ENCODE measurements at regions not wholly inside any gene's neighbourhood (a gene's known extent, or its start where the extent isn't known, plus 50 kb on each side); places are given as distances from the start of the nearest gene placed in this dataset.

- no peaks in the 10 kb centered on the region for H3K27me3 ChIP-seq (ENCODE audit: control insufficient read depth in 1 of 2, insufficient read depth in 2 of 2, low read length in 2 of 2)
- no peaks in the 10 kb centered on the region for H3K9me3 ChIP-seq (ENCODE audit: control insufficient read depth in 2 of 2, low read length in 2 of 2)
- no peaks in the 10 kb centered on the region for H3K36me3 ChIP-seq (ENCODE audit: control insufficient read depth in 2 of 2, insufficient read depth in 2 of 2, low read length in 2 of 2)
- H3K4me1 ChIP-seq (ENCODE audit: control insufficient read depth, insufficient read depth, low read length): no peaks in the 10 kb centered on the region
- H3K4me3 ChIP-seq (ENCODE audit: low read length in 2 of 2): no peak overlapping the region
- H3K9ac ChIP-seq (ENCODE audit: low read length in 2 of 2): no peak overlapping the region
- no peak overlapping the region for H3K27ac ChIP-seq (ENCODE audit: low read length)
Observed at GRCh38 chr9:20030221-20030620, 241.4 kb upstream of the SLC24A2 start.

- H3K27ac ChIP-seq (ENCODE audit: low read length): no peak overlapping the region
- no peaks in the 10 kb centered on the region for H3K9me3 ChIP-seq (ENCODE audit: control insufficient read depth in 2 of 2, low read length in 2 of 2)
- H3K36me3 ChIP-seq (ENCODE audit: control insufficient read depth in 2 of 2, insufficient read depth in 2 of 2, low read length in 2 of 2): no peaks in the 10 kb centered on the region
- H3K27me3 ChIP-seq (ENCODE audit: control insufficient read depth in 1 of 2, insufficient read depth in 2 of 2, low read length in 2 of 2): no peaks in the 10 kb centered on the region
- no peak overlapping the region for H3K9ac ChIP-seq (ENCODE audit: low read length in 2 of 2)
- H3K4me1 ChIP-seq (ENCODE audit: control insufficient read depth, insufficient read depth, low read length): no peaks in the 10 kb centered on the region
- no peak overlapping the region for H3K4me3 ChIP-seq (ENCODE audit: low read length in 2 of 2)
Observed at GRCh38 chr9:20028849-20029231, 240.0 kb upstream of the SLC24A2 start.

- H3K27ac ChIP-seq (ENCODE audit: low read length): no peak overlapping the region
- H3K4me3 ChIP-seq (ENCODE audit: low read length in 2 of 2): no peak overlapping the region
- H3K4me1 ChIP-seq (ENCODE audit: control insufficient read depth, insufficient read depth, low read length): no peaks in the 10 kb centered on the region
- H3K9ac ChIP-seq (ENCODE audit: low read length in 2 of 2): no peak overlapping the region
- H3K9me3 ChIP-seq (ENCODE audit: control insufficient read depth in 2 of 2, low read length in 2 of 2): no peaks in the 10 kb centered on the region
- H3K27me3 ChIP-seq (ENCODE audit: control insufficient read depth in 1 of 2, insufficient read depth in 2 of 2, low read length in 2 of 2): no peaks in the 10 kb centered on the region
- no peaks in the 10 kb centered on the region for H3K36me3 ChIP-seq (ENCODE audit: control insufficient read depth in 2 of 2, insufficient read depth in 2 of 2, low read length in 2 of 2)
Observed at GRCh38 chr9:20028192-20028848, 239.5 kb upstream of the SLC24A2 start.

- H3K9me3 ChIP-seq (ENCODE audit: control insufficient read depth in 2 of 2, low read length in 2 of 2): no peaks in the 10 kb centered on the region
- H3K27me3 ChIP-seq (ENCODE audit: control insufficient read depth in 1 of 2, insufficient read depth in 2 of 2, low read length in 2 of 2): no peaks in the 10 kb centered on the region
- H3K4me1 ChIP-seq (ENCODE audit: control insufficient read depth, insufficient read depth, low read length): no peaks in the 10 kb centered on the region
- H3K4me3 ChIP-seq (ENCODE audit: low read length in 2 of 2): no peak overlapping the region
- H3K9ac ChIP-seq (ENCODE audit: low read length in 2 of 2): no peak overlapping the region
- no peak overlapping the region for H3K27ac ChIP-seq (ENCODE audit: low read length)
- H3K36me3 ChIP-seq (ENCODE audit: control insufficient read depth in 2 of 2, insufficient read depth in 2 of 2, low read length in 2 of 2): no peaks in the 10 kb centered on the region
Observed at GRCh38 chr9:20023961-20024571, 235.2 kb upstream of the SLC24A2 start.

- H3K4me1 ChIP-seq (ENCODE audit: control insufficient read depth, insufficient read depth, low read length): no peaks in the 10 kb centered on the region
- no peak overlapping the region for H3K9ac ChIP-seq (ENCODE audit: low read length in 2 of 2)
- H3K27ac ChIP-seq (ENCODE audit: low read length): no peak overlapping the region
- H3K4me3 ChIP-seq (ENCODE audit: low read length in 2 of 2): no peak overlapping the region
- H3K9me3 ChIP-seq (ENCODE audit: control insufficient read depth in 2 of 2, low read length in 2 of 2): no peaks in the 10 kb centered on the region
- no peaks in the 10 kb centered on the region for H3K27me3 ChIP-seq (ENCODE audit: control insufficient read depth in 1 of 2, insufficient read depth in 2 of 2, low read length in 2 of 2)
- no peaks in the 10 kb centered on the region for H3K36me3 ChIP-seq (ENCODE audit: control insufficient read depth in 2 of 2, insufficient read depth in 2 of 2, low read length in 2 of 2)
Observed at GRCh38 chr9:20023210-20023905, 234.5 kb upstream of the SLC24A2 start.

GRCh38 chr9:20022410-20022809, 233.6 kb upstream of the SLC24A2 start:
- no peaks in the 10 kb centered on the region for H3K4me1 ChIP-seq (ENCODE audit: control insufficient read depth, insufficient read depth, low read length)

GRCh38 chr9:20016611-20017010, 227.8 kb upstream of the SLC24A2 start:
- Histone ChIP-seq H3K36me3 (ENCODE audit: control insufficient read depth in 2 of 2, insufficient read depth in 2 of 2, low read length in 2 of 2) (no peaks in the 10 kb centered on the region), H3K27ac (ENCODE audit: low read length) (no peak overlapping the region), H3K9ac (ENCODE audit: low read length in 2 of 2) (no peak overlapping the region), H3K9me3 (ENCODE audit: control insufficient read depth in 2 of 2, low read length in 2 of 2) (peaks cover 0 to 3% of the 10 kb centered on the region in 2 donors), H3K27me3 (ENCODE audit: control insufficient read depth in 1 of 2, insufficient read depth in 2 of 2, low read length in 2 of 2) (no peaks in the 10 kb centered on the region), H3K4me3 (ENCODE audit: low read length in 2 of 2) (no peak overlapping the region), H3K4me1 (ENCODE audit: control insufficient read depth, insufficient read depth, low read length) (no peaks in the 10 kb centered on the region)

More at GRCh38 chr9:20022410-20022809, 233.6 kb upstream of the SLC24A2 start:
- no peak overlapping the region for H3K27ac ChIP-seq (ENCODE audit: low read length)
- no peak overlapping the region for H3K9ac ChIP-seq (ENCODE audit: low read length in 2 of 2)
- no peaks in the 10 kb centered on the region for H3K36me3 ChIP-seq (ENCODE audit: control insufficient read depth in 2 of 2, insufficient read depth in 2 of 2, low read length in 2 of 2)
- no peaks in the 10 kb centered on the region for H3K9me3 ChIP-seq (ENCODE audit: control insufficient read depth in 2 of 2, low read length in 2 of 2)
- no peaks in the 10 kb centered on the region for H3K27me3 ChIP-seq (ENCODE audit: control insufficient read depth in 1 of 2, insufficient read depth in 2 of 2, low read length in 2 of 2)
- no peak overlapping the region for H3K4me3 ChIP-seq (ENCODE audit: low read length in 2 of 2)

- Histone ChIP-seq H3K9me3 (ENCODE audit: control insufficient read depth in 2 of 2, low read length in 2 of 2) (peaks cover 0 to 3% of the 10 kb centered on the region in 2 donors), H3K27ac (ENCODE audit: low read length) (no peak overlapping the region), H3K4me1 (ENCODE audit: control insufficient read depth, insufficient read depth, low read length) (no peaks in the 10 kb centered on the region), H3K4me3 (ENCODE audit: low read length in 2 of 2) (no peak overlapping the region), H3K27me3 (ENCODE audit: control insufficient read depth in 1 of 2, insufficient read depth in 2 of 2, low read length in 2 of 2) (no peaks in the 10 kb centered on the region), H3K9ac (ENCODE audit: low read length in 2 of 2) (no peak overlapping the region), H3K36me3 (ENCODE audit: control insufficient read depth in 2 of 2, insufficient read depth in 2 of 2, low read length in 2 of 2) (no peaks in the 10 kb centered on the region)
Observed at GRCh38 chr9:20015427-20015931, 226.6 kb upstream of the SLC24A2 start.

- Histone ChIP-seq H3K4me3 (ENCODE audit: low read length in 2 of 2) (no peak overlapping the region), H3K27me3 (ENCODE audit: control insufficient read depth in 1 of 2, insufficient read depth in 2 of 2, low read length in 2 of 2) (no peaks in the 10 kb centered on the region), H3K4me1 (ENCODE audit: control insufficient read depth, insufficient read depth, low read length) (no peaks in the 10 kb centered on the region), H3K9me3 (ENCODE audit: control insufficient read depth in 2 of 2, low read length in 2 of 2) (peaks cover 0 to 8% of the 10 kb centered on the region in 2 donors), H3K36me3 (ENCODE audit: control insufficient read depth in 2 of 2, insufficient read depth in 2 of 2, low read length in 2 of 2) (no peaks in the 10 kb centered on the region), H3K27ac (ENCODE audit: low read length) (no peak overlapping the region), H3K9ac (ENCODE audit: low read length in 2 of 2) (no peak overlapping the region)
Observed at GRCh38 chr9:20014168-20014567, 225.3 kb upstream of the SLC24A2 start.

- no peak overlapping the region for H3K27ac ChIP-seq (ENCODE audit: low read length)
- H3K36me3 ChIP-seq (ENCODE audit: control insufficient read depth in 2 of 2, insufficient read depth in 2 of 2, low read length in 2 of 2): no peaks in the 10 kb centered on the region
- H3K27me3 ChIP-seq (ENCODE audit: control insufficient read depth in 1 of 2, insufficient read depth in 2 of 2, low read length in 2 of 2): no peaks in the 10 kb centered on the region
- H3K9me3 ChIP-seq (ENCODE audit: control insufficient read depth in 2 of 2, low read length in 2 of 2): peaks cover 0 to 8% of the 10 kb centered on the region in 2 donors
- H3K9ac ChIP-seq (ENCODE audit: low read length in 2 of 2): no peak overlapping the region
- H3K4me1 ChIP-seq (ENCODE audit: control insufficient read depth, insufficient read depth, low read length): no peaks in the 10 kb centered on the region
- no peak overlapping the region for H3K4me3 ChIP-seq (ENCODE audit: low read length in 2 of 2)
Observed at GRCh38 chr9:20012232-20012631, 223.4 kb upstream of the SLC24A2 start.

GRCh38 chr9:20009606-20010005, 220.8 kb upstream of the SLC24A2 start:
- H3K9ac ChIP-seq (ENCODE audit: low read length in 2 of 2): no peak overlapping the region
- no peak overlapping the region for H3K27ac ChIP-seq (ENCODE audit: low read length)
- no peaks in the 10 kb centered on the region for H3K4me1 ChIP-seq (ENCODE audit: control insufficient read depth, insufficient read depth, low read length)
- no peaks in the 10 kb centered on the region for H3K36me3 ChIP-seq (ENCODE audit: control insufficient read depth in 2 of 2, insufficient read depth in 2 of 2, low read length in 2 of 2)
- no peaks in the 10 kb centered on the region for H3K27me3 ChIP-seq (ENCODE audit: control insufficient read depth in 1 of 2, insufficient read depth in 2 of 2, low read length in 2 of 2)
- H3K9me3 ChIP-seq (ENCODE audit: control insufficient read depth in 2 of 2, low read length in 2 of 2): peaks cover 0 to 8% of the 10 kb centered on the region in 2 donors
- no peak overlapping the region for H3K4me3 ChIP-seq (ENCODE audit: low read length in 2 of 2)

All from stomach smooth muscle (tissue), 2 donors.